GM10266 (cell line): ENCODE measurements at regions not wholly inside any gene's neighbourhood (a gene's known extent, or its start where the extent isn't known, plus 50 kb on each side); places are given as distances from the start of the nearest gene placed in this dataset.

ENCODE experiments used
- DNase-seq: peaks from one replicate; pipeline ENCODE4 v3.0.0; 2012; ENCODE audit errors: extremely low spot score
- CTCF ChIP-seq: IDR thresholded peaks from 2 replicates; pipeline ENCODE4 v1.5.1; 2012; ENCODE audit warnings: mild to moderate bottlenecking, low read depth; ENCODE audit not compliant: control insufficient read depth, insufficient read depth; ENCODE audit errors: missing control alignments

- no peak for TF ChIP-seq CTCF
Observed at GRCh38 chr10:78752221-78752620, 316.5 kb upstream of the ZMIZ1 start.

GRCh38 chr10:78752708-78753107 lies 316.1 kb upstream of the ZMIZ1 start:
- TF ChIP-seq CTCF, result no peak

More at GRCh38 chr10:78752221-78752620, 316.5 kb upstream of the ZMIZ1 start:
- no peak for DNase-seq

GRCh38 chr10:78754269-78755062 lies 314.3 kb upstream of the ZMIZ1 start:
- no peak for DNase-seq
- no peak for TF ChIP-seq CTCF

More at GRCh38 chr10:78752708-78753107, 316.1 kb upstream of the ZMIZ1 start:
- DNase-seq, result no peak

GRCh38 chr10:78755063-78755701 lies 313.6 kb upstream of the ZMIZ1 start:
- DNase-seq, result no peak
- TF ChIP-seq CTCF, result no peak

- no peak for DNase-seq
- TF ChIP-seq CTCF, result no peak
Observed at GRCh38 chr10:78755877-78756455, 312.8 kb upstream of the ZMIZ1 start.

- no peak for DNase-seq
- TF ChIP-seq CTCF, result no peak
Observed at GRCh38 chr10:78756604-78757343, 312.0 kb upstream of the ZMIZ1 start.
